HepG2 (cell line): ENCODE measurements at regions not wholly inside any gene's neighbourhood (a gene's known extent, or its start where the extent isn't known, plus 50 kb on each side); places are given as distances from the start of the nearest gene placed in this dataset.

ENCODE experiments used
- CTCF ChIP-seq: sonication (generic); formaldehyde crosslinking; IDR thresholded peaks from 2 replicates; pipeline ENCODE4 v1.5.0; 2020; ENCODE audit warnings: mild to moderate bottlenecking, missing genetic modification reagents, moderate library complexity
- ELF4 ChIP-seq: sonication (generic); formaldehyde crosslinking; IDR thresholded peaks from 2 replicates; pipeline ENCODE4 v1.5.0; 2020; ENCODE audit warnings: missing genetic modification reagents, mild to moderate bottlenecking, moderate library complexity, borderline replicate concordance
- TEAD3 ChIP-seq: optimal IDR thresholded peaks from 2 replicates; pipeline ENCODE3; 2016; ENCODE audit warnings: borderline replicate concordance
- ZNF224 ChIP-seq: sonication (generic); formaldehyde crosslinking; IDR thresholded peaks from 2 replicates; pipeline ENCODE4 v1.5.0; 2020; ENCODE audit warnings: mild to moderate bottlenecking, missing genetic modification reagents

GRCh38 chr14:30331030-30331429 is 227.9 kb upstream of the G2E3 start:
- TF ChIP-seq ELF4 (CRISPR knock-in tag) (no peak), TEAD3 (CRISPR knock-in tag) (no peak), CTCF (CRISPR knock-in tag) (no peak), ZNF224 (CRISPR knock-in tag) (no peak)
